Muscle of leg (tissue), 3 donors: ENCODE measurements at regions not wholly inside any gene's neighbourhood (a gene's known extent, or its start where the extent isn't known, plus 50 kb on each side); places are given as distances from the start of the nearest gene placed in this dataset.
A peak's percentile ranks its signal among the peaks of the same experiment; 100 is the strongest.
"Not testable (repeated sequence)": the region's sequence is repeated elsewhere in the genome, so short reads cannot be mapped to it uniquely, and the experiment has no call there.

Experiments
- DNase-seq: peaks from one replicate; pipeline ENCODE4 v3.0.0; 2013
- H3K27ac ChIP-seq: one replicate; pipeline ENCODE4 v1.5.1; 2013; ENCODE audit warnings: mild to moderate bottlenecking, low read length, control low read depth
- H3K27me3 ChIP-seq: one replicate; pipeline ENCODE4 v1.6.1; 2013; ENCODE audit warnings: low read length; ENCODE audit not compliant: control insufficient read depth, insufficient read depth
- H3K36me3 ChIP-seq: one replicate; pipeline ENCODE4 v1.6.1; 2013; ENCODE audit warnings: low read length; ENCODE audit not compliant: control insufficient read depth, insufficient read depth
- H3K4me1 ChIP-seq: one replicate; pipeline ENCODE4 v1.6.1; 2013; ENCODE audit warnings: low read length; ENCODE audit not compliant: control insufficient read depth, insufficient read depth
- H3K4me3 ChIP-seq: one replicate; pipeline ENCODE4 v1.5.1; 2013; ENCODE audit warnings: low read length, control low read depth
- H3K9me3 ChIP-seq: replicated peaks from 2 replicates; pipeline ENCODE4 v1.6.1; 2013; ENCODE audit warnings: low read depth, low read length; ENCODE audit not compliant: control insufficient read depth
- WGBS: methylation state at CpG from one replicate; pipeline ENCODE4 v1.1.5; 2013; ENCODE audit warnings: missing lambda C conversion rate; ENCODE audit not compliant: insufficient coverage; 5-methylcytosine and 5-hydroxymethylcytosine counted together

DNA sequence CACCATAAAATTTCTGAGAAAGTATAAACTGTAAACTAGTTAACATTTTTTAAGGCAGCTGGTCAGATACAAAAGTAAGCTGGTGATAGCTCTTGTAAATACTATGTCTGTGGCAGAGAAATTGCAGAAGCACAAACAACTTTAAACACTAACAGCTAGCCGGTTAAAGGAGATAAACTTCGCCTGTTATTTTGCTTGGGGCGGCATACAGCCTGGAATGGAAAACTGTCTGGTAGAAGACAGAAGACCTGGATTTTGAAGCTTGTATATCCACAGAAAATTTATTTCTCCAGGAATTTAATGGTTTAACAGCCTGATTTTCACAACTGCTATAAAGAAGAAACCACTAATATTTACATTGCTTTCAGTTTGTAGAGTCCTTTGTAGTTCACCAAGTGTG is 65.3 kb upstream of the FIBIN start:
- Histone ChIP-seq H3K36me3 (no peaks in the 10 kb centered on the region), H3K27ac (no peak overlapping the region), H3K27me3 (no peaks in the 10 kb centered on the region), H3K4me1 (peaks cover 5% of the 10 kb centered on the region), H3K4me3 (no peak overlapping the region), H3K9me3 (no peaks in the 10 kb centered on the region)
- no CpG with 5 or more reads among the region's 3 CpGs for WGBS
- DNase-seq, result no peak

DNA sequence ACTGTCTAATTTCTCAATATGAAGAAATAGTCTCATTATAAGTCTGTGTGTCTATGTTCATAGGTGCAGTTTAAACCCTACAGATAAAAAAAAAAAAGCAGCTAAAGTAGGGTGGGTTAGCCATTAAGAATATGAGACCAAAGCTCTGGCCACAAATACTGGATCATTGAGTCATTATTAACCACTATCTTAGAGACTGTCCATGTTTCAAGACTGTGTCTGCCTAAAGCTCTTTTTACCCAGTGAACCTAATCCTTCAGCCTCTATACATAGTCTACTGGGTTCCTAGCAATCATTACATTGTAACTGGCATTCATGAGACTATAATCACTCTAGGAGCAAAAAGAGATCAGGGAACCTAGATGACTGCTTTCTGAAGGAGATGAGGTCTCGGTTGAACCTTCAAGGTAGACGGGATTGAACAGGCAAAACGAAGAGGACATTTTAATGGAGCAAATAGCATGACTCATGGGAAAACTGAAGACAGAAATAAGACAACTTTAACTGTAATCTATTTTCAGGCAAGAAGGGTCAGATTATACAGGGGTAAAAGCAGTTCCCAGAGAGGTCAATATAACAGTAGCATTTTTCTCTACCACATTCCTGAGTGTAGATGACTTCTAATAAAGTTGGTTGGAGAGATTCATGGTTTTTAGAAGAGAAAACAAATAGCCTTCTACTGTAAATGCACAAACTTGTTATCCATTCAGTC is 64.0 kb upstream of the FIBIN start:
- H3K4me1 ChIP-seq, result peaks cover 5% of the 10 kb centered on the region
- WGBS, result 100% methylated on average over 3 of the region's 3 CpGs
- DNase-seq, result no peak
- H3K9me3 ChIP-seq, result no peaks in the 10 kb centered on the region
- H3K27ac ChIP-seq, result no peak overlapping the region
- no peaks in the 10 kb centered on the region for H3K36me3 ChIP-seq
- H3K4me3 ChIP-seq, result no peak overlapping the region
- no peaks in the 10 kb centered on the region for H3K27me3 ChIP-seq

DNA sequence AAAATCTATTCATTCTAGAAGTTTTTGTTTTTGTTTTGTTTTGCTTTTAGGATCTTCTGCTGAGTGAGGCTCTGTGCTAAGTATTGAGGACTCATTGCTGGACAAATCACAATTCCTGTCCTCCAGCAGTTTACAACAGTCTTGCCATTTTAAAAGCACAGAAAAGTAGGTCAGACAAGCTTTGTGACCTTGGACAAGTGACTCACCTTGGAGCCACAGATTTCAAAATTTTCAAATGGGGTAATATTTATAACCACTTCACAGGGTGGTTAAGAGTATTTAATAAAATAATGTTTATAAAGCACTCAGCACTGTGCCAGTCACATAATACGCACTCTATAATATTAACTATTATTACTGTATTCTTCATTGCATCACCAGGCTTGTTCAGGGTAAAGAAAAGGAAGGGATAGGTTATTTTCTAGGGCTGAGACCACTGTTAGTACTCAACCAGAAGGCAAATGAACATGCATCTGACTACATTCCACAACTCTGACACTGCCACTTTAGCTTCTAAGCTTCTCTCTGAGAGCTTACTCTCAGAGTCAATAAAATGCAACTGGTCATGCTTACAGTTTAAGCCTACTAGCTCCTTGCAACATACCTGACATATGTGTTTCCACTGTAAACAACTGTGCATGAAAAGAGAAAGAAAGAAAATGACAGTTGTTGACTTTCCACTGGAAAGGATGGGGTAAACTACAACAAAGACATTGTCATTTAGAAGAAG is 63.2 kb upstream of the FIBIN start:
- Histone ChIP-seq H3K9me3 (no peaks in the 10 kb centered on the region), H3K4me1 (peaks cover 5% of the 10 kb centered on the region), H3K27ac (peak overlapping the region; percentile 78), H3K27me3 (no peaks in the 10 kb centered on the region), H3K36me3 (no peaks in the 10 kb centered on the region), H3K4me3 (no peak overlapping the region)
- no peak for DNase-seq
- no CpG with 5 or more reads among the region's 1 CpG for WGBS

DNA sequence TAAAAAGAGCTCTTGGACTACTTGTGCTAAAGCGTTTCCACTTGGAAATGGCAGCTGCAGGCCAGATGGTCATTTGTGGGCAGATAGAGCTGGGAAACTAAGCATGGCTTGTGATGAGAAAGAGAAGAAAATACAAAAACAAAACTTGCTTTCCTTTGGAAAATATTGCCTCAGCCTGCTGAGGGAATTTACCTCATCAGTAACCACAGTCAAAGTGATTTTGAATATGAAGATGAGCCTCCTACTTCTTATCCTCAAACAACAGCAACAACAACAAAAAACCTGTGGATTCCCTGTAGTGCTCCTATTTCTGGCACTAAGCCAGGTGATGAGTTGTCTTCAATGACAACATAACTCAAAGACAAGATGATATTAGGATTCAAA is 62.7 kb upstream of the FIBIN start:
- no peak overlapping the region for H3K4me3 ChIP-seq
- no peaks in the 10 kb centered on the region for H3K27me3 ChIP-seq
- no peaks in the 10 kb centered on the region for H3K36me3 ChIP-seq
- peak; percentile 96 for DNase-seq
- H3K27ac ChIP-seq, result peak overlapping the region; percentile 78
- 0% methylated on average over 1 of the region's 1 CpG for WGBS
- H3K4me1 ChIP-seq, result peaks cover 5% of the 10 kb centered on the region
- H3K9me3 ChIP-seq, result no peaks in the 10 kb centered on the region

DNA sequence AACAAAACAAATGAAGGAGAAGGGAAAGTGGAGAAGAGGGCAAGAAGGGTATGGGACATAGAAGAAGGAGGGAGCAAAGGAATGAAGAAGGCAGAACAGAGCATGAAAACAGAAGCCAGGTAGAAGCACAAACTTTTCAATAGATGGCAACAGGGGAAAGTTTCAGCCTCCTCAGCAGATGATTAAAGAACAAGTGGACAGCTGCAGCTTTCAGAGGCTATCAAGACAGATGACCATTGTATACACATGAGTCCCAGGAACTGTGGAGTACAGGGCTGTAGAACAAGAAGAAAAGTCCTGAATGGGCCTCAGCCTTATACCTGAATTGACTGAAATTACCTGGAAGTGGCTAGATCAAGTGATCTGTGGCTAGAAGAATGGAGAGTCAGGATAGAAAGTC is 62.0 kb upstream of the FIBIN start:
- H3K4me3 ChIP-seq, result no peak overlapping the region
- H3K36me3 ChIP-seq, result no peaks in the 10 kb centered on the region
- H3K4me1 ChIP-seq, result peaks cover 5% of the 10 kb centered on the region
- H3K9me3 ChIP-seq, result no peaks in the 10 kb centered on the region
- peak overlapping the region; percentile 78 for H3K27ac ChIP-seq
- H3K27me3 ChIP-seq, result no peaks in the 10 kb centered on the region
- peak; percentile 60 for DNase-seq

DNA sequence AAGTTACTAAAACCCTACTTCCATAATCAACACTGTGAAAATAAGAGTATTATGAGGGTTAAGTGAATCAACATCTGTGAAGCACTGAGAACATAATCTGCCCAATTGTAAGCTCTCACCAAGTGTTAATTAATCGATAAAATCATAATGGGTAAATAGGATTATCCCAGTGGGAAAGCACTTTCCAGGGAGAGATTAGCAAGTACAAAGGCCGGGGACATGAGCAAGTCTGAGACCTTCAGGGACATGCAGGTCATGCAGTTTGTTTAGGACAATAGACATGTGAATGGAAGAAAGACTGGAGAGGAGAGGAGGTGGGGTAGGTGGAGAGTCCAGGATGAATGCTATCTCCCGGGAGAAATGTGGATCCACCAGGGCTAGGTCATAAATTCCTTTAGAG is 57.8 kb upstream of the FIBIN start:
- DNase-seq, result no peak
- 97% methylated on average over 2 of the region's 3 CpGs for WGBS
- Histone ChIP-seq H3K4me1 (peaks cover 3% of the 10 kb centered on the region), H3K4me3 (no peak overlapping the region), H3K9me3 (no peaks in the 10 kb centered on the region), H3K36me3 (no peaks in the 10 kb centered on the region), H3K27ac (no peak overlapping the region), H3K27me3 (no peaks in the 10 kb centered on the region)

DNA sequence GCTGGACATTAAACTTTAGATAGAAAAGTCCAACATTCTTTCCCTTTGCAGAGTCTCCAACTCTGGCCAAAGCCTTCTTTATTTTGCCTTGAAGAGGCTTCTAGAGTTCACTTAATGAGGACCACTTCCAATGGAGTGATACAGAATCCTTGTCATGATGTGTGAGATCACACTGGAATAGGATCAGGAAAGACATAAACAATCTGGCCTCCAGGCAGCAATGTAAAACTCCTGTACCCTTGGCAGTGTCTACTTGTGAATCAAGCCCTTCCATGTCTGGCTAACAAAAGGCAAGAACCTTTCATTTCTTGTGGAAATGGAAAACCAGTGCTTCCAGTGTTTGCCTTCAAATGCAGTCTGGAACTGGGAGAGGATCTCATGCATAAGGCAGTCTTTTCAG is 56.5 kb upstream of the FIBIN start:
- peak; percentile 91 for DNase-seq
- Histone ChIP-seq H3K27ac (peak overlapping the region; percentile 29), H3K4me1 (no peaks in the 10 kb centered on the region), H3K27me3 (no peaks in the 10 kb centered on the region), H3K4me3 (no peak overlapping the region), H3K36me3 (no peaks in the 10 kb centered on the region), H3K9me3 (no peaks in the 10 kb centered on the region)

DNA sequence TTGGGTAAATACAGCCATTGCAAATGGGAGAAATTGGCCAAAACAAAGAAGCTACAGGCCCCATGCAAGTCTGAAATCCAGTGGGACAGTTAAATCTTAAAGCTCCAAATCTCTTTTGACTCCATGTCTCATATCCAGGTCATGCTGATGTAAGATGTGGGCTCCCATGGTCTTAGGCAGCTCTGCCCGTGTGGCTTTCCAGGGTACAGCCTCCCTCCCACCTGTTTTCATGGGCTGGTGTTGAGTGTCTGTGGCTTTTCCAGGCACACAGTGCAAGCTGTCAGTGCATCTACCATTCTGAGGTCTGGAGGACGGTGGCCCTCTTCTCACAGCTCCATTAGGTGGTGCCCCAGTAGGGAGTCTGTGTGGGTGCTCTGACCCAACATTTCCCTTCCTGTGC is 53.4 kb upstream of the FIBIN start:
- no CpG with 5 or more reads among the region's 2 CpGs for WGBS
- not testable (repeated sequence) for H3K27me3 ChIP-seq, H3K36me3 ChIP-seq, H3K27ac ChIP-seq, H3K9me3 ChIP-seq, H3K4me1 ChIP-seq, DNase-seq, H3K4me3 ChIP-seq

DNA sequence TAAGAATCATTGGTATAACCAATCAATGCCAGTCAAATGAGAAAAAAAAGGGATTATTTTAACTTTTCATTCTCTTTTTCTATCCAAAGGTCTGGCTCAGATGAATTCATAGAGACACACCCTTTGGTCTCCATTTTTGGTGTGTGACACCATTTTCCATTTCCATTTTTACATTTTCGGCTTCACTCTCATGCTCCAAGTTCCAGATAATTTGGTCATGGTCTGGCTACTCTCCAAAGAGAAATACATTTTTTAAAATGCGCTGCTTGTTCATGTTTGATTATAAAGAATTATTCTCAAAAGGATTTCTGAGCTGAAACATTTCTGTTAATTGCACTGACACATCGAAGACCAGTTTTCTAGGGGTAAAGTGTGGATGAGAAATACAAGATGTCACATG is 51.6 kb upstream of the FIBIN start:
- Histone ChIP-seq H3K4me3 (no peak overlapping the region), H3K36me3 (no peaks in the 10 kb centered on the region), H3K9me3 (no peaks in the 10 kb centered on the region), H3K4me1 (peaks cover 3% of the 10 kb centered on the region), H3K27ac (no peak overlapping the region), H3K27me3 (no peaks in the 10 kb centered on the region)
- DNase-seq, result no peak
- no CpG with 5 or more reads among the region's 3 CpGs for WGBS

DNA sequence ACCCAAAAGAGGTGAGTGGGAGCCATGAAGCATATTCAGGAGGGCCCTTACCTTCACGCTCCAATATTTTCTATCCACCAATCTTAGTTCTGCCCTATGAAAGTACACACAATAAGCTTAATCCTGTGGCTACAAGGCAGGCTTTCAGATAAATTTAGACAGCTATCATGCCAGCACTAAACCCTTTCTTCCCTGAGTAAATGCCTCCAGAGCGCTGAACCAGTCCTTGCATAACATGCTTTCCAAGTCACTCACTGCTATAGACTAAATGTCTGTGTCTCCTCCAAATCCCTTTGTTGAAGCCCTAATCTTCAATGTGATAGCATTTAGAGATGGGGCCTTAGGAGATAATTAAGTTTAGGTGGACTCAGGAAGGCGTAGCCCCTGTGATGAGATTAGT is 50.3 kb upstream of the FIBIN start:
- WGBS, result 87% methylated on average over 2 of the region's 3 CpGs
- no peak for DNase-seq
- no peak overlapping the region for H3K27ac ChIP-seq
- H3K4me1 ChIP-seq, result peaks cover 6% of the 10 kb centered on the region
- no peaks in the 10 kb centered on the region for H3K36me3 ChIP-seq
- H3K27me3 ChIP-seq, result no peaks in the 10 kb centered on the region
- H3K9me3 ChIP-seq, result no peaks in the 10 kb centered on the region
- H3K4me3 ChIP-seq, result no peak overlapping the region
